ENCODE measurements at regions not wholly inside any gene's neighbourhood (a gene's known extent, or its start where the extent isn't known, plus 50 kb on each side); places are given as distances from the start of the nearest gene placed in this dataset.

DNA sequence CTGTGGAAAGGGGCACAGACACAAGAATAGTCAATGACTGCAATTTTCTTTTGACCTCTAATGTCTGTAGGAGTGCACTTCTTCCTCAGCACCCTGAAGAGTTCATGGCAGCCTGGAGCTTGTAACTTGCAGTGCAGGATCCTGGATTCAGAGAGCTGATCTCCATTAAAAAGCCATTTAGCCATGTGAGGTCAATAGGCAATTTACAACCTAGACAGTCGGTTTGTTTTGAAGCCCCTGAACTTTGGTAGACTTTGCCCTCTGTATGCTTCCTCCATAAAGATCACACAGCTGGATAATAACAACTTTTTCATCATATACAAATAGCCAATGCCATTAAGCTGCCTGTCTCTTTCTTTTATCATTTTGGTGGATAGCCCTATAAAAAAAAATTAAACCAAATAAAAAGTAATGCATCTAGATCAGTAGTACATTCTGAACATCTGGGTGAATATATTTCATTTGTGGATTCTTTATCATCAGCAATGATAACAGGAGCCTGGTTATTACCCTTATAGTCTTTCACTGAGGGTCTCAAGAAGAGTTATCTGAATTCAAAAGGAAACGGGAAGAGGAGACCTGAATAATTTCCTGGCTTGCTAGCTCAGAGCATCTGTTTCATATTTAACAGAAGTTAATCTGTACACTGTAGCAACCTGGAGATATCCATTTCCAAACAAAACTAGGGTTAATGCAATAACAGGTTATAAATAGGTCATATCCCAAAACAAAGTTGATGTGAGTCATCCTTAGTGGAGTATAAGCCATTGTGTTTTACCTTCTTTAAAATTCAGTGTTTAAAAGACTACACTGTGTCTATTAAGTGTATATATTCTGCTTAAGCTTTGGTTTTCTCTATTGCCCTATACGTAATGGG lies 193.8 kb upstream of the ACTBL2 start:
- DNase-seq (ENCODE audit: insufficient read length, low spot score): no peak
- no peak for FAIRE-seq
- no peak for TF ChIP-seq POLR2A (IDR thresholded peaks at IDR 0.05; ENCODE audit: low read depth, low read length)

DNA sequence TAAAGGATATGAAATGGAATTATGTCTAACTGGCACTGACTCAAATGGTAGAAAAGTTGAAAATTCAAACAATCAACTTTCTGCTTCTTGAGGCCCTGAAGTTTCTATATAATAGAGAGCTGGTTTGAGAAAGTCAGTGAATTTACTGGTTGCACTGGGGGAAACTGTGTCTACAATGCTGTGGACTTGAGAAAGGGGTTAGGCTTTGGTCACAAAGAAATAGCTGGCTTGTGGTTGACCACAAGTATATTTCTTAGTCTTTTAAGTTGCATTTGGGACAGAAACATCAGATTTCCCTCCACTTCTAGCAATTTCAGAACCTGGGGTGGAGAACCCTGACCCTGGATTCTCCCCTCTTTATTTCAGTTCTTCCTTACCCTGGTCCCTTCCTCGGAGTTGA lies 192.6 kb upstream of the ACTBL2 start:
- no peak for TF ChIP-seq POLR2A (IDR thresholded peaks at IDR 0.05; ENCODE audit: low read depth, low read length)
- no peak for FAIRE-seq
- DNase-seq (ENCODE audit: insufficient read length, low spot score): no peak

DNA sequence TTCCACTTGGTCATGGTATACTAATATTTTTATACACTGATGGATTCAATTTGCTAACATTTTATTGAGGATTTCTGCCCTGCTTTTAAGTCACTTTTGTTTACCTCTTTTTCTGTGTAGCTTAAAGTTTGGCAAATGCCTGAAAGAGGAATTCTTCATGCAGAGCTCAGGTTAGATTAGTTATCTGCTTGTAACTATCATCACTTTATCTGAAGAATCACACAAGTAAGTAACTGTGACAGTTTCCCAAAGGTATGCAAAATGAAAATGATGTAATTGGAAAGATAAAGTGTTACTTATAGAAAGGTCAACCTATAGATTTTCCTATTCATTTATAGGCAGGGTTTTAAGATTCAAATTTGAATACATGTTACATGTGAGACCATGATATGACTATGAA lies 188.8 kb upstream of the ACTBL2 start:
- TF ChIP-seq POLR2A (IDR thresholded peaks at IDR 0.05; ENCODE audit: low read depth, low read length): no peak
- FAIRE-seq: no peak
- no peak for DNase-seq (ENCODE audit: insufficient read length, low spot score)

DNA sequence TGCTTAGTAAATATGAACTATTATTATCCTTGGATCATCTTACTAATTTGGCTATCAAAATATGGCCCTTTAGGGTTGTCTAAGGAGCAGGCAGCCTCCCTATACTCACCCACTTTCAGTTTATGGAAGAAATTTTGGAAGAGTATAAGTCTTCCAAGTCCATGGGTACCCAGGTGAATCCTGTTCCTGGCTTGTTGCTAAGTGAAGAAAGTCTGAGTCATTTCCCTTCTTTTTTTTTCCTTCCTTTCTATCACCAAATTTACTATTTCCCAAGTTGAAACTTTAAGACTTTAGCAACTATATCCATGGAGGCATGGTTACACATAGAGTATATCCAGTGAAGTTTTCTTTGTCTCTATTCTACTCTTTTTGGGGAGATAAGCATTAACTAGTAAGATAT lies 184.0 kb upstream of the ACTBL2 start:
- no peak for DNase-seq (ENCODE audit: insufficient read length, low spot score)
- no peak for FAIRE-seq
- no peak for TF ChIP-seq POLR2A (IDR thresholded peaks at IDR 0.05; ENCODE audit: low read depth, low read length)

DNA sequence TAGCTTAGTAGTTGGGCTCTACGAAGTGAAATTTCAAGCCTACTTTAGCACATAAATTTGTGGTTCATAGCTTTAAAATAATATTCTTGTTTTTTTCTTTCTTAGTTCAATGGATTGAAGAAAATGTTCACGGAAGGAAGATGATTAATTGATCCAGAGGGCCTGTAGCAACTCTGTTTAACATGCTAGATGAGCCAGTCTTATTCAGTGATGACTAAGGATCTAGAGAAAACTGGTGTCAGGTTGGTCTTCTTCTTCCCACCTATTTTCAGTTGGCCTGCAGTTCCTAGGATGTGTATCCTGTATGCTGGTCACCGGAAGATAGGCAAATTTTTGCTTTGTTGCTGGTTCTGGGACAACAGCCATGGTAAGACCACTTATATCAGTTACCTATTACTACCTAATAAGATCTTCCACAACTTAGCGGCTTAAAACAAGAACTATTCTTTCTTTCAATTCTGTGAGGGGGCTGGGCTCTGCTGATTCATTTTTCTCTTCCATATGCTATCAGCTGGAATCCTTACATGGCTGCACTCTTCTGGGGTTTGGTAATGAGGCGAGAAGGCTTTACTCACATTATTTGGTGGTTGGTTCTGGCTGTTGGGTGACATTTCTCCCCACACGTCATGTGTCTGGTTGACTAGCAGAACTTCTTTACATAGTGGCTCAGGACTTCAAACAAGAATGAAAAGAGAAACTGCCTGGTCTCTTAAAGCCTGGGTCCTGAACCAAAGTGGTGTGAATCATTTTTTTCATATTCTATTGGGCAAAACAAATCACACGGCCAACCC lies 182.7 kb upstream of the ACTBL2 start:
- FAIRE-seq (no peak), DNase-seq (ENCODE audit: insufficient read length, low spot score) (no peak)
- no peak for TF ChIP-seq POLR2A (IDR thresholded peaks at IDR 0.05; ENCODE audit: low read depth, low read length)

DNA sequence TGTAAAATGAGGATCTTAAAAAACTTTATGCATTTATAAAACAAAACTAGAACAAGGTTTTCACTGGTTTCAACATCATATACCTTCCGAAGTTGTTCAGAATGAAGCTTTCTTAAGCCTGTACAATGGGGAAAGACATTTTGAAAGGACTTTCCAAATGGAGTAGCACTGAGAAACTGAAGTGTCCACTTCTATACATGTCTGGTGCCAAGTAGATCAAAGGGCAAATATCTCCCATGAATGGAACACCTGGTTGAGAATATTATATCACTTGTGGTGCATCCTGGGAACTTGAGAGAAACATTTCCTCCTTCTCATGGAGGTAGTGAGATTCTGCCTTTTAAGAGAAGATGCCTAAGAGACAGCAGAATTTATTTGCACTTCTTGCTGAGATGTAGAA lies 182.1 kb upstream of the ACTBL2 start:
- FAIRE-seq (peak; percentile 11), DNase-seq (ENCODE audit: insufficient read length, low spot score) (no peak)
- TF ChIP-seq POLR2A (IDR thresholded peaks at IDR 0.05; ENCODE audit: low read depth, low read length): no peak

DNA sequence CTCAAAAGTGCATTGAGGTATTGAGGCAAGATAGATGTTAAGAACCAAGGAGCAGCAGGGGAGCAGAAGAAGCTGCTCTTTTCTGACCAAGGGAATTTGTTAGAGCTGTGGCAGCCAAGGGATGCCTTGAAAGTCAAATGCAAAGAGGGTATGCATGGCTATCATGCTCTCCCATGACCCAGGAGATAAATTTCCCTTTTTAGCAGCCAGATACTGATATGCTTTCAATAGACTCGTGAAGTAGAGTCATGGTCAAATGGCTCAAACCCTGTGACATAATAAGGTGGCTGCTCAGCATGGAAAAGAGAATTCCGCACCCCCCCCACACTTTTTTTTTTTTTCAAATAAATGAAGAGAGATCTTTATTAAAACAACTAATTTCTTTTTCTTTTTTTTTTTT lies 180.9 kb upstream of the ACTBL2 start:
- TF ChIP-seq POLR2A (IDR thresholded peaks at IDR 0.05; ENCODE audit: low read depth, low read length): no peak
- no peak for DNase-seq (ENCODE audit: insufficient read length, low spot score)
- no peak for FAIRE-seq

DNA sequence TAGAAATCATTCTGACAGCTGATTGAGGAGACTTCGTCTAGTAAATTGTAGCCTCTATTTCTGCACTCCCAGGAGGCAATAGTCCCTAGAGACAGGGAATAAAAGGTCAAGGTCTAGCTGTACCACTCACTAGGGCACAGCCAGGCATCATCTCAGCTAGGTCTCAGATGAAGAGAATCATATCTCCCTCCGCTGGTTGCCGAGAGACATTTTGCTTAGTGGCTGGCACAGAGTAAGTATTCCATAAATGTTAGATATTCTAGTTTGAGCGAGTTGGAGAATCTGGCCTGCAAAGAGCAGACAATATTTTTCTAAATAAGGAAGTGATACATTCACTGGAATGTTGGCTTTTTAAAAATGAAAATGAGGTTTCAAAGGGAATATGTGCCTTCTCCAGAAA lies 180.4 kb upstream of the ACTBL2 start:
- no peak for DNase-seq (ENCODE audit: insufficient read length, low spot score)
- no peak for FAIRE-seq
- no peak for TF ChIP-seq POLR2A (IDR thresholded peaks at IDR 0.05; ENCODE audit: low read depth, low read length)

DNA sequence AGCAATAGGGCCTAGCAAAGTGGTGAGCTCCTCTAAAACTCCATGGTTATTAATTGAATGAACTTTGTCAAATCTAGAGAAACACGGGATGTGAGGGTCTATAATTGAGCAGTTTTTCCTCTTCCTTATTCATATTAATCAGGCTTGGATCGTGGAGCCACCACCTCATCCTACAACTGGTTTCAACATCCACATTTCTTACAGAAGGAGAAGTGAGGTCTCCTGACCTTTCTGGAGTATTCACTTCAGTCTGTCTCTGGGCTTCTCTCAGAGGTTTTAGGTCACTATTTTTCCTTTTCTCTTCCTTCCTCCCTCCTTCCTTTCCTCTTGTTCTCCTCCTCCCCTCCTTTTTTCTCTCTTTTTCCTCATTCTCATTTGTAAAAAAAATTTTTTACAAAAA lies 177.3 kb upstream of the ACTBL2 start:
- DNase-seq (ENCODE audit: insufficient read length, low spot score) (no peak), FAIRE-seq (no peak)
- TF ChIP-seq POLR2A (IDR thresholded peaks at IDR 0.05; ENCODE audit: low read depth, low read length): no peak

DNA sequence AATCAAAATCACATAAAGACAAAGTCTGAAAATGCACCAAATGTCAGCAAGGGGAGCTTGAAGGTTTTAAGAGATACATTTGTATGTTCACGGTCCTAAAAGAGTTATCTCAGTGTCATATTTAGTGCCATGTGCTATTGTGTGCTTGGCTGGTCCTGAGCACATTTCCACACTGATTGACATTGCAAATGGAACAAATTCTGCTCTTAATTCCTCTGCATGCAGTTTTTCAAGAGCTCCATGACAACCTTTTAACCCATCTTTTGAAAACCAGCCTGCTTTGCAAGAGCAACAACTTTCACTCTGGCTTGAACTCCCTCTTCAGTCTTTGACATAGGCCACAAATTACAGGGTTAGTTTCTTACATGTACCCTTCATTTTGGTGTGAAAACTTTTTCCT lies 175.4 kb upstream of the ACTBL2 start:
- DNase-seq (ENCODE audit: insufficient read length, low spot score) (no peak), FAIRE-seq (no peak)
- no peak for TF ChIP-seq POLR2A (IDR thresholded peaks at IDR 0.05; ENCODE audit: low read depth, low read length)

DNA sequence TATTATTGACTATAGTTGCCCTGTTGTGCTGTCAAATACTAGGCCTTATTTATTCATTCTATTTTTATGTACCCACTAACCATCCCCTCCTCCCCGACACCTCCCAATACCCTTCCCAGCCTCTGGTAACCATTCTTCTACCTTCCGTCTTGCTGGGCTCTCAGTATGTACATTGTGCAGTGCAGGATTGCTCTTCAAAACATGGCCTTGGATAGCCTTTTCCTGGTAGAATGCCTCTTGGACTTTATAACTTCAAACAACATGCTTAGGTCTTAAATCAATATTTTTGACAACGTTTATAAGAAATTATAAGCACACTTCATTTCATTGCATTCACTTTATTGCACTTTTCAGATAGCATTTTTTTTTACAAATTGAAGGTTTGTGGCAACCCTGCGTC lies 172.6 kb upstream of the ACTBL2 start:
- TF ChIP-seq POLR2A (IDR thresholded peaks at IDR 0.05; ENCODE audit: low read depth, low read length): no peak
- FAIRE-seq (no peak), DNase-seq (ENCODE audit: insufficient read length, low spot score) (no peak)

DNA sequence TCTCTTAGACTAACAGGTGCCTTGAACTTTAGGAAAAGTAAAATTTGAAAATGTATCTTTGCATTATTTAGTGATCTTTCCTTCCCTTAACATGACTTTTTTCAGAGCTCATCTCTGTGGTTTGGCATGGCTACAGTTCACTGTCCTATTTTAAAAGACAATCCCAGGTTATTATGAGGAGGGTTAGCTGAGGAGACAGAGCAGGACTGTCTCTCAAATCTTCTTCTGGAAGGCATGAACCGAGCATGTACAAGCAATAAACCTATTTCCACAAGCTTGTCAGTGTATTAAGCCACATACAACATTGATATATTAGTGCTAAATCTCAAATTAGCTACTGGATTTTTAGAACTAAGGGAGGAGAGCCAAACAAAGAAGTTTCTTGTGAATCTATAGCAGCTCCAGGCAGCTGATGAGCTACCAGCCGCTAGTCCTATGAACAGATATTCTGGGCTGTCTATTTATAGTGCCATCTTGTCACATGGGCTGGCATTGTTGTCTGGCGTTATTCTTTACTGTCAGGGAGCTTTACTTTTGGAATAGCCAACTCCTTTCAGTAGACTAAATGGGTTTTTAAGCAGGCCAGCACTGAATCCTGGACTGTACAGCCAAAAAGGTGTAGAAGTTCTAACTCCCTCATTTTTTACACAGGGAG lies 171.2 kb upstream of the ACTBL2 start:
- TF ChIP-seq POLR2A (IDR thresholded peaks at IDR 0.05; ENCODE audit: low read depth, low read length): no peak
- DNase-seq (ENCODE audit: insufficient read length, low spot score) (no peak), FAIRE-seq (no peak)

DNA sequence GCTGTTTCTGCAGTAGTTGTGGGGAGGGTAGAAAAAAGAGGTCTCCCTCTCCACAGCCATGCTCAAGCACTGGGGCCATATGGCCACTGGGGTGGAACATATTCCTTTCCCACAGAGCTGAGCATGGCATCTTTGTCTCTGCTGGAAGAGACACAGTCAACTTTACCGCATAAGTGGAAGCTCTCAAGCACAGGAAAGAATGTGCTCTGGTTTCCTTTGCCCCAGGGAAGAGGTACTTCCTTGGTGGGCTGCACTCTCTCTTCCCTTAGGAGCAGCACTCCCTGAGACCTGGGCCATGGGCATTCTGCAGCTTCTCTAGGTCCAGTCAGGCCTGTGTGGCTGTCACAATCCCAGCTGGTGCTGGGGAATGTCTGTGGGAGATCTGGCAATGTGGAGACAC lies 168.5 kb upstream of the ACTBL2 start:
- no peak for DNase-seq (ENCODE audit: insufficient read length, low spot score)
- TF ChIP-seq POLR2A (IDR thresholded peaks at IDR 0.05; ENCODE audit: low read depth, low read length): 0 out of 2 replicates have a peak, but pooled peaks have one; percentile 3
- FAIRE-seq: no peak

DNA sequence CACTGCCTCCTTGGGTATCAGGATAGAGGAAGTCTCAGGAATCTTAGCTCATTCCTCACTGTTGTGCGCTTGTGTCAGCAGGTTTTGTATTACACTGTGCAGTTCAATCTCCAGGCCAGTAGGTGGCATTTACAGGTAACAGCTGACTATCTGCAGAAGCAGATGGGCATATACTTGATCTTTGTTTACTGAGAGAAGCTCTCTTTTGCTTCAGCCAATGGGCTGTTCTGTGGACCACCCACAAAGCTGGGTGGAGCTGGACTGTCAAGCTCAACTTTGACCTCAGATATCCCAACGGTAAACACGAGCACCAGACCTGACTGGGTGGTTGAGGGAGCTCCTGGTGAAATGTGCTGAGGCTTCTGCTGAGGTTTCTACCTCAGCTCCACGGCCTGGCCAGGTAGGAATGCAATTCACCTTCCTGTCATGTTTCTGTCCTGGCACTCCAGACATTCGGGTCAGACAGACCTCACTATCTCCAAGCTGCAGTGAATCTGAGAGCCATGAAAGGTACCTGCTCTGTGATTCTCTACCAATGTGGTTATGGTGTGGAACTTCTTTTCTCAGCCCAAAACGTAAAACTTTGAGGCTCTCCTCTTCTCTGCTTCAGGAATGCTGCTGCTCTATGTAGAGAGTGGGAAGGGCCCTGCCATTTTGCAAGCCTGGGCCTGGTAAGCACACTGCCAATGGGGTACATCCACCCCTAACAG lies 167.9 kb upstream of the ACTBL2 start:
- FAIRE-seq (peak; percentile 93), DNase-seq (ENCODE audit: insufficient read length, low spot score) (peak; percentile 3)
- no peak for TF ChIP-seq POLR2A (IDR thresholded peaks at IDR 0.05; ENCODE audit: low read depth, low read length)
